Hepatocyte (in vitro differentiated cells): ENCODE measurements at regions not wholly inside any gene's neighbourhood (a gene's known extent, or its start where the extent isn't known, plus 50 kb on each side); places are given as distances from the start of the nearest gene placed in this dataset.

Experiments used
- EZH2 ChIP-seq: fragments of 200-600 bp; sonication (generic); IDR thresholded peaks from 2 replicates; pipeline ENCODE4 v1.6.1; 2016; ENCODE audit warnings: antibody characterized with exemption, mild to moderate bottlenecking, borderline replicate concordance
- EZH2phosphoT487 ChIP-seq: fragments of 200-600 bp; sonication (generic); IDR thresholded peaks from one replicate; pipeline ENCODE4 v1.6.1; 2018; ENCODE audit warnings: antibody characterized with exemption, mild to moderate bottlenecking, low read depth, moderate library complexity; ENCODE audit not compliant: unreplicated experiment, severe bottlenecking
- TF ChIP-seq, protein P1 (sequence below): fragments of 200-600 bp; sonication (generic); IDR thresholded peaks from 2 replicates; pipeline ENCODE4 v1.5.1; 2016; ENCODE audit warnings: antibody characterized with exemption, mild to moderate bottlenecking; ENCODE audit not compliant: poor library complexity

DNA sequence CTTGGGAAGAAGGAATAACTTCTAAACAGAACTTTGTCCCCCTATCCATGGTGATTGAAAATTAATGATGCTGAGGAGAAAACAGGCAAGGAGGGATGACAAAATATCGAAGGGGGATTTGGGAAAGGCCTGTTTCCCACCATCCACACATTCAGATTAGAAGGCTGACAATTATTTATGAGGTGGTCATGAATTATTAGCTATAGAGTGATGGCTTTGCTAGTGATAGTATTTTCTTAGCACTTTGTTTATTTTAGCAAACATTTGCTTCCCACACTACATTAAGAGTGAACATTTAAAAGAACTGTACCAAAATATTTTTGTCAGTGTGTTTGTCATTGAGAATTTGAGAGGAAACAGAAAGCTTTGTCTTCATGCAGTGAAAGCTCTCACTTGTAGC is 172.6 kb upstream of the PDZRN3 start:
- TF ChIP-seq, protein P1, sequence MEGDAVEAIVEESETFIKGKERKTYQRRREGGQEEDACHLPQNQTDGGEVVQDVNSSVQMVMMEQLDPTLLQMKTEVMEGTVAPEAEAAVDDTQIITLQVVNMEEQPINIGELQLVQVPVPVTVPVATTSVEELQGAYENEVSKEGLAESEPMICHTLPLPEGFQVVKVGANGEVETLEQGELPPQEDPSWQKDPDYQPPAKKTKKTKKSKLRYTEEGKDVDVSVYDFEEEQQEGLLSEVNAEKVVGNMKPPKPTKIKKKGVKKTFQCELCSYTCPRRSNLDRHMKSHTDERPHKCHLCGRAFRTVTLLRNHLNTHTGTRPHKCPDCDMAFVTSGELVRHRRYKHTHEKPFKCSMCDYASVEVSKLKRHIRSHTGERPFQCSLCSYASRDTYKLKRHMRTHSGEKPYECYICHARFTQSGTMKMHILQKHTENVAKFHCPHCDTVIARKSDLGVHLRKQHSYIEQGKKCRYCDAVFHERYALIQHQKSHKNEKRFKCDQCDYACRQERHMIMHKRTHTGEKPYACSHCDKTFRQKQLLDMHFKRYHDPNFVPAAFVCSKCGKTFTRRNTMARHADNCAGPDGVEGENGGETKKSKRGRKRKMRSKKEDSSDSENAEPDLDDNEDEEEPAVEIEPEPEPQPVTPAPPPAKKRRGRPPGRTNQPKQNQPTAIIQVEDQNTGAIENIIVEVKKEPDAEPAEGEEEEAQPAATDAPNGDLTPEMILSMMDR, result no peak
- no peak for TF ChIP-seq EZH2
- no peak for TF ChIP-seq EZH2phosphoT487
